C1 segment of cervical spinal cord (tissue), 14 donors: ENCODE measurements at regions not wholly inside any gene's neighbourhood (a gene's known extent, or its start where the extent isn't known, plus 50 kb on each side); places are given as distances from the start of the nearest gene placed in this dataset.
"Not testable (repeated sequence)": the region's sequence is repeated elsewhere in the genome, so short reads cannot be mapped to it uniquely, and the experiment has no call there.

Experiments used
- DNase-seq, 14 donors: peaks; one replicate each; lab custom pipeline; 2025; lab: John Stamatoyannopoulos, UW

- DNase-seq: no peak
Observed at GRCh38 chr22:26916236-26916635, 258.8 kb downstream of the MIAT start.

GRCh38 chr22:26918226-26918625 lies 260.8 kb downstream of the MIAT start:
- DNase-seq: no peak

GRCh38 chr22:26921726-26922125 lies 264.3 kb downstream of the MIAT start:
- DNase-seq: no peak

- no peak for DNase-seq
Observed at GRCh38 chr22:26922806-26923205, 265.4 kb downstream of the MIAT start.

GRCh38 chr22:26923531-26923930 lies 266.1 kb downstream of the MIAT start:
- DNase-seq: no peak

GRCh38 chr22:26927821-26928220 lies 270.4 kb downstream of the MIAT start:
- peak in 7 of 14 donors; percentile 1 to 30 (median 10) for DNase-seq

- DNase-seq: no peak
Observed at GRCh38 chr22:26931471-26931870, 274.1 kb downstream of the MIAT start.

- DNase-seq: no peak
Observed at GRCh38 chr22:26933105-26933590, 275.8 kb downstream of the MIAT start.

- no peak for DNase-seq
Observed at GRCh38 chr22:26937213-26937612, 279.8 kb downstream of the MIAT start.

- no peak for DNase-seq
Observed at GRCh38 chr22:26939466-26939865, 282.1 kb downstream of the MIAT start.

GRCh38 chr22:26941896-26942636 lies 284.7 kb downstream of the MIAT start:
- no peak for DNase-seq

- DNase-seq: no peak
Observed at GRCh38 chr22:26942637-26942957, 285.2 kb downstream of the MIAT start.

- no peak for DNase-seq
Observed at GRCh38 chr22:26945565-26945964, 288.2 kb downstream of the MIAT start.

GRCh38 chr22:26949193-26949592 lies 291.8 kb downstream of the MIAT start:
- no peak for DNase-seq

GRCh38 chr22:26951139-26951538 lies 293.8 kb downstream of the MIAT start:
- DNase-seq: not testable (repeated sequence)

- DNase-seq: no peak
Observed at GRCh38 chr22:26952004-26952403, 294.6 kb downstream of the MIAT start.

- no peak for DNase-seq
Observed at GRCh38 chr22:26952451-26953011, 295.1 kb downstream of the MIAT start.

GRCh38 chr22:26953012-26953883 lies 295.9 kb downstream of the MIAT start:
- no peak for DNase-seq

GRCh38 chr22:26956371-26956770 lies 299.0 kb downstream of the MIAT start:
- DNase-seq: no peak

GRCh38 chr22:26957176-26957575 lies 299.8 kb downstream of the MIAT start:
- DNase-seq: no peak

GRCh38 chr22:26957897-26958296 lies 300.5 kb downstream of the MIAT start:
- no peak for DNase-seq

- no peak for DNase-seq
Observed at GRCh38 chr22:26958378-26958777, 301.0 kb downstream of the MIAT start.

GRCh38 chr22:26964642-26965041 lies 307.3 kb downstream of the MIAT start:
- no peak for DNase-seq
